Smooth muscle cell (in vitro differentiated cells): ENCODE measurements at regions not wholly inside any gene's neighbourhood (a gene's known extent, or its start where the extent isn't known, plus 50 kb on each side); places are given as distances from the start of the nearest gene placed in this dataset.

Experiments
- DNase-seq: peaks from one replicate; lab custom pipeline; 2025; ENCODE audit not compliant: unreplicated experiment; lab: John Stamatoyannopoulos, UW
- H2AFZ ChIP-seq: fragments of 200-600 bp; sonication (generic); 2 replicates; pipeline ENCODE4 v1.6.0; 2016; ENCODE audit warnings: antibody characterized with exemption, low read depth, mild to moderate bottlenecking
- H3F3A ChIP-seq: fragments of 200-600 bp; sonication (generic); 2 replicates; pipeline ENCODE4 v1.6.0; 2017; ENCODE audit warnings: antibody characterized with exemption, low read depth
- H3K27ac ChIP-seq: fragments of 200-600 bp; sonication (generic); 2 replicates; pipeline ENCODE4 v1.5.1; 2016; ENCODE audit warnings: low read depth, mild to moderate bottlenecking
- H3K27me3 ChIP-seq: fragments of 200-600 bp; sonication (generic); 2 replicates; pipeline ENCODE4 v1.6.1; 2016; ENCODE audit warnings: low read depth, mild to moderate bottlenecking
- H3K36me3 ChIP-seq: fragments of 200-600 bp; sonication (generic); 2 replicates; pipeline ENCODE4 v1.5.1; 2016; ENCODE audit warnings: low read depth
- H3K4me1 ChIP-seq: fragments of 200-600 bp; sonication (generic); 2 replicates; pipeline ENCODE4 v1.5.1; 2016; ENCODE audit warnings: low read depth
- H3K4me2 ChIP-seq: fragments of 200-600 bp; sonication (generic); 2 replicates; pipeline ENCODE4 v1.6.0; 2016; ENCODE audit warnings: mild to moderate bottlenecking
- H3K4me3 ChIP-seq: fragments of 200-600 bp; sonication (generic); 2 replicates; pipeline ENCODE4 v1.5.1; 2016; ENCODE audit warnings: mild to moderate bottlenecking
- H3K79me2 ChIP-seq: fragments of 200-600 bp; sonication (generic); 2 replicates; pipeline ENCODE4 v1.6.0; 2016; ENCODE audit warnings: low read depth, mild to moderate bottlenecking
- H3K9ac ChIP-seq: fragments of 200-600 bp; sonication (generic); 2 replicates; pipeline ENCODE4 v1.6.0; 2016; ENCODE audit warnings: low read depth
- H3K9me3 ChIP-seq: fragments of 200-600 bp; sonication (generic); replicated peaks from 2 replicates; pipeline ENCODE4 v1.5.1; 2016; ENCODE audit warnings: low read depth
- H4K20me1 ChIP-seq: fragments of 200-600 bp; sonication (generic); 2 replicates; pipeline ENCODE4 v1.6.0; 2016; ENCODE audit warnings: low read depth
- WGBS: methylation state at CpG from one replicate; pipeline ENCODE4 v1.1.7; 2016; ENCODE audit warnings: low lambda C conversion rate; 5-methylcytosine and 5-hydroxymethylcytosine counted together
- TF ChIP-seq, protein P1 (sequence below): fragments of 200-600 bp; sonication (generic); IDR thresholded peaks from 2 replicates; pipeline ENCODE4 v1.5.1; 2017; ENCODE audit warnings: borderline replicate concordance, mild to moderate bottlenecking, antibody characterized with exemption; ENCODE audit not compliant: insufficient read depth, poor library complexity, severe bottlenecking

DNA sequence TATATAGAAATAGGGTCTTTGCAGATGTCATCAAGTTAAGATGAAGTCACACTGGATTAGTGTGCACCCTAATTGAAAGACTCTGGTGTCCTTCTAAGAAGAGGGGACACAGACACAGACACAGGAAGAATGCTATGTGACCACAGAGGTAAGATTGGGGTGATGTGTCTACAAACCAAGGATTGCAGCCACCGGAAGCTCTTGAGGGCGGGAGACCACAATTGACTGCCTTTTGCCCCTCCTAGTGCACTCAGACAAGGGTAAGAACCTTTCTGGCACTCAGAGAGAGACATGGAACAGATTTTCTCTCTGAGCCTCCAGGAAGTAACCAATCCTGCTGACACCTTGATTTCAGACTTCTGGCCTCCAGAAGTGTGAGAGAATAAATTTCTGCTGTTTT is 51.2 kb upstream of the ARAP3 start:
- Histone ChIP-seq H3K4me3 (no peak overlapping the region), H3F3A (no peaks in the 10 kb centered on the region), H2AFZ (no peak overlapping the region), H3K36me3 (no peaks in the 10 kb centered on the region), H3K79me2 (no peaks in the 10 kb centered on the region), H3K9me3 (no peaks in the 10 kb centered on the region), H3K9ac (no peak overlapping the region), H3K27me3 (peaks cover 16% of the 10 kb centered on the region), H3K4me1 (peaks cover 2% of the 10 kb centered on the region), H3K27ac (no peak overlapping the region), H4K20me1 (no peaks in the 10 kb centered on the region), H3K4me2 (no peak overlapping the region)
- 81% methylated on average over 2 of the region's 2 CpGs for WGBS
- TF ChIP-seq, protein P1, sequence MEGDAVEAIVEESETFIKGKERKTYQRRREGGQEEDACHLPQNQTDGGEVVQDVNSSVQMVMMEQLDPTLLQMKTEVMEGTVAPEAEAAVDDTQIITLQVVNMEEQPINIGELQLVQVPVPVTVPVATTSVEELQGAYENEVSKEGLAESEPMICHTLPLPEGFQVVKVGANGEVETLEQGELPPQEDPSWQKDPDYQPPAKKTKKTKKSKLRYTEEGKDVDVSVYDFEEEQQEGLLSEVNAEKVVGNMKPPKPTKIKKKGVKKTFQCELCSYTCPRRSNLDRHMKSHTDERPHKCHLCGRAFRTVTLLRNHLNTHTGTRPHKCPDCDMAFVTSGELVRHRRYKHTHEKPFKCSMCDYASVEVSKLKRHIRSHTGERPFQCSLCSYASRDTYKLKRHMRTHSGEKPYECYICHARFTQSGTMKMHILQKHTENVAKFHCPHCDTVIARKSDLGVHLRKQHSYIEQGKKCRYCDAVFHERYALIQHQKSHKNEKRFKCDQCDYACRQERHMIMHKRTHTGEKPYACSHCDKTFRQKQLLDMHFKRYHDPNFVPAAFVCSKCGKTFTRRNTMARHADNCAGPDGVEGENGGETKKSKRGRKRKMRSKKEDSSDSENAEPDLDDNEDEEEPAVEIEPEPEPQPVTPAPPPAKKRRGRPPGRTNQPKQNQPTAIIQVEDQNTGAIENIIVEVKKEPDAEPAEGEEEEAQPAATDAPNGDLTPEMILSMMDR: no peak
- DNase-seq: no peak

DNA sequence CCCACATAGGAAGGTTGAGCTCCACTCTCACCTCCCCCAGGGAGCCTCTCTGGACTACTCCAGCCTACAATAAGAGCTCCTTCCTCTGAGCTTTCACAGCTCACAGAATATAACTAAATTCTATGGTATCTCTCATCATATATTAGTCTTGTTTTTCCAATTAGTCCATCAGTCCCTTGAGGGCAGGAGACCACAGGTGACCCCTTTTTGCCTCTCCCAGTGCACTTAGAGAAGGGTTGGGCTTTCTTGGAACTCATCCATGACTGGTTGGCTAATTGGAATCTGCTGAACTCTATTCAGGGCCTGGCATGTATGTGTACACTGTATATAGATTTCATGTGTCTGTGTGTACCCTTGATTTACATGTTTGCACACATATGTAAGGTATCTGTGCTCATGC is 50.4 kb upstream of the ARAP3 start:
- TF ChIP-seq, protein P1: no peak
- Histone ChIP-seq H3K27ac (no peak overlapping the region), H3K9ac (no peak overlapping the region), H3K4me3 (no peak overlapping the region), H4K20me1 (no peaks in the 10 kb centered on the region), H2AFZ (no peak overlapping the region), H3K4me2 (no peak overlapping the region), H3K27me3 (peaks cover 8% of the 10 kb centered on the region), H3K79me2 (no peaks in the 10 kb centered on the region), H3K36me3 (no peaks in the 10 kb centered on the region), H3F3A (no peaks in the 10 kb centered on the region), H3K9me3 (no peaks in the 10 kb centered on the region), H3K4me1 (peaks cover 2% of the 10 kb centered on the region)
- DNase-seq: no peak
